Keratinocyte (primary cell): ENCODE measurements at regions not wholly inside any gene's neighbourhood (a gene's known extent, or its start where the extent isn't known, plus 50 kb on each side); places are given as distances from the start of the nearest gene placed in this dataset.

Experiments
- EZH2 ChIP-seq: IDR thresholded peaks from one replicate; pipeline ENCODE4 v1.6.1; 2012; ENCODE audit warnings: inconsistent platforms, mild to moderate bottlenecking, low read length, moderate library complexity
- TF ChIP-seq, protein P1 (sequence below), 3 experiments: IDR thresholded peaks in 1 of 3; conservative IDR thresholded peaks in 1 of 3; optimal IDR thresholded peaks in 1 of 3; 2 replicates in 2 of 3; 3 replicates in 1 of 3; pipeline versions ENCODE3 to v1.5.1; 2011; ENCODE audit warnings: low read length in 3 of 3, mild to moderate bottlenecking in 3 of 3, moderate library complexity in 2 of 3, control low read depth in 1 of 3, inconsistent platforms in 1 of 3; ENCODE audit not compliant: insufficient read depth in 2 of 3; ENCODE audit errors: extremely low read depth in 1 of 3

DNA sequence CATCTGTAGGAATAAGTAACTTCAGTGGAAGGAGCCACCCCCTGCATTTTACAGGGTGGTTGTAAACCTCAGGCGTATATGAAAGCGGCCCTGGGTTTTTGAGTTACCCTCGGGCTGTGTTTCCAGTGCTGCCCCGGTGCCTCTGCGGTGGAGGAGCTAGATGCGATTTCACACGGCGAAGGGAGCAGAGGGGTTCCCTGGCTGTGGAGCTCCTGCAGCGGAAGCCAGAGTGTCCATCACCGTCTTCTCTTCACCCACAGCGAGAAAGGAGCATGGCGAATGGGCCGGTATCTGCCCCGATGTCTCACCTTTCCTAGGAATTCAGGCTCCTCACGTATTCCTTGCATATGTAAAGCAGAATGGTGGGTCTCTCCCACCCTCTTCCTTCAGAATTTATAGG, 253.6 kb downstream of the THBS2 start:
- TF ChIP-seq, protein P1, sequence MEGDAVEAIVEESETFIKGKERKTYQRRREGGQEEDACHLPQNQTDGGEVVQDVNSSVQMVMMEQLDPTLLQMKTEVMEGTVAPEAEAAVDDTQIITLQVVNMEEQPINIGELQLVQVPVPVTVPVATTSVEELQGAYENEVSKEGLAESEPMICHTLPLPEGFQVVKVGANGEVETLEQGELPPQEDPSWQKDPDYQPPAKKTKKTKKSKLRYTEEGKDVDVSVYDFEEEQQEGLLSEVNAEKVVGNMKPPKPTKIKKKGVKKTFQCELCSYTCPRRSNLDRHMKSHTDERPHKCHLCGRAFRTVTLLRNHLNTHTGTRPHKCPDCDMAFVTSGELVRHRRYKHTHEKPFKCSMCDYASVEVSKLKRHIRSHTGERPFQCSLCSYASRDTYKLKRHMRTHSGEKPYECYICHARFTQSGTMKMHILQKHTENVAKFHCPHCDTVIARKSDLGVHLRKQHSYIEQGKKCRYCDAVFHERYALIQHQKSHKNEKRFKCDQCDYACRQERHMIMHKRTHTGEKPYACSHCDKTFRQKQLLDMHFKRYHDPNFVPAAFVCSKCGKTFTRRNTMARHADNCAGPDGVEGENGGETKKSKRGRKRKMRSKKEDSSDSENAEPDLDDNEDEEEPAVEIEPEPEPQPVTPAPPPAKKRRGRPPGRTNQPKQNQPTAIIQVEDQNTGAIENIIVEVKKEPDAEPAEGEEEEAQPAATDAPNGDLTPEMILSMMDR (optimal IDR thresholded peaks at IDR 0.05 in 1 of 3, IDR thresholded peaks at IDR 0.05 in 1 of 3, conservative IDR thresholded peaks at IDR 0.05 in 1 of 3; ENCODE audit: extremely low read depth in 1 of 3, insufficient read depth in 2 of 3, low read length in 3 of 3), result no peak
- TF ChIP-seq EZH2, result no peak
